WERI-Rb-1 (cell line): ENCODE measurements at regions not wholly inside any gene's neighbourhood (a gene's known extent, or its start where the extent isn't known, plus 50 kb on each side); places are given as distances from the start of the nearest gene placed in this dataset.

ENCODE experiments used
- DNase-seq: peaks from one replicate; pipeline ENCODE4 v3.0.0-alpha.2; 2020
- H3K27ac ChIP-seq: fragments of 250-450 bp; sonication (Bioruptor Pico); 2 replicates; pipeline ENCODE4 v1.5.1; 2020; ENCODE audit warnings: mild to moderate bottlenecking, moderate library complexity
- H3K27me3 ChIP-seq: fragments of 250-450 bp; sonication (Bioruptor Pico); 2 replicates; pipeline ENCODE4 v1.5.1; 2021; ENCODE audit warnings: mild to moderate bottlenecking, low read depth, moderate library complexity; ENCODE audit not compliant: insufficient read depth, severe bottlenecking
- H3K36me3 ChIP-seq: fragments of 250-450 bp; sonication (Bioruptor Pico); 2 replicates; pipeline ENCODE4 v1.5.1; 2020; ENCODE audit warnings: mild to moderate bottlenecking, moderate library complexity
- H3K4me3 ChIP-seq: 2 replicates; pipeline ENCODE4 v1.5.1; 2011; ENCODE audit warnings: low read depth, mild to moderate bottlenecking, control low read depth, low read length
- H3K9me3 ChIP-seq: fragments of 250-450 bp; sonication (Bioruptor Pico); 2 replicates; pipeline ENCODE4 v1.5.1; 2021; ENCODE audit warnings: mild to moderate bottlenecking, moderate library complexity; ENCODE audit not compliant: severe bottlenecking
- CTCF ChIP-seq: IDR thresholded peaks from 2 replicates; pipeline ENCODE4 v1.5.1; 2011; ENCODE audit warnings: low read depth, mild to moderate bottlenecking, control low read depth, inconsistent platforms, low read length

GRCh38 chr6:167682125-167682524 lies 144.6 kb upstream of the AFDN start:
- no peaks in the 10 kb centered on the region for H3K9me3 ChIP-seq
- H3K36me3 ChIP-seq, result no peaks in the 10 kb centered on the region
- H3K4me3 ChIP-seq, result no peak overlapping the region
- H3K27ac ChIP-seq, result no peak overlapping the region
- no peak for DNase-seq
- TF ChIP-seq CTCF, result no peak
- H3K27me3 ChIP-seq, result peaks cover 3% of the 10 kb centered on the region

GRCh38 chr6:167682546-167683027 lies 144.1 kb upstream of the AFDN start:
- Histone ChIP-seq H3K4me3 (no peak overlapping the region), H3K27ac (no peak overlapping the region), H3K36me3 (no peaks in the 10 kb centered on the region), H3K9me3 (no peaks in the 10 kb centered on the region), H3K27me3 (peaks cover 3% of the 10 kb centered on the region)
- no peak for TF ChIP-seq CTCF
- no peak for DNase-seq

GRCh38 chr6:167683028-167683862 lies 143.5 kb upstream of the AFDN start:
- H3K4me3 ChIP-seq, result no peak overlapping the region
- peaks cover 3% of the 10 kb centered on the region for H3K27me3 ChIP-seq
- no peak for TF ChIP-seq CTCF
- no peak for DNase-seq
- no peaks in the 10 kb centered on the region for H3K36me3 ChIP-seq
- no peak overlapping the region for H3K27ac ChIP-seq
- H3K9me3 ChIP-seq, result no peaks in the 10 kb centered on the region

- Histone ChIP-seq H3K9me3 (no peaks in the 10 kb centered on the region), H3K27ac (no peak overlapping the region), H3K27me3 (peaks cover 3% of the 10 kb centered on the region), H3K36me3 (no peaks in the 10 kb centered on the region), H3K4me3 (no peak overlapping the region)
- DNase-seq, result no peak
- TF ChIP-seq CTCF, result no peak
Measured at GRCh38 chr6:167684276-167685104, 142.2 kb upstream of the AFDN start.

- no peak for DNase-seq
Measured at GRCh38 chr6:167685654-167686053, 141.1 kb upstream of the AFDN start.

More at GRCh38 chr6:167685654-167686053, 141.1 kb upstream of the AFDN start:
- no peak for TF ChIP-seq CTCF
- H3K9me3 ChIP-seq, result no peaks in the 10 kb centered on the region
- no peaks in the 10 kb centered on the region for H3K27me3 ChIP-seq
- no peak overlapping the region for H3K4me3 ChIP-seq
- no peaks in the 10 kb centered on the region for H3K36me3 ChIP-seq
- H3K27ac ChIP-seq, result no peak overlapping the region
